ENCODE measurements at regions not wholly inside any gene's neighbourhood (a gene's known extent, or its start where the extent isn't known, plus 50 kb on each side); places are given as distances from the start of the nearest gene placed in this dataset.

DNA sequence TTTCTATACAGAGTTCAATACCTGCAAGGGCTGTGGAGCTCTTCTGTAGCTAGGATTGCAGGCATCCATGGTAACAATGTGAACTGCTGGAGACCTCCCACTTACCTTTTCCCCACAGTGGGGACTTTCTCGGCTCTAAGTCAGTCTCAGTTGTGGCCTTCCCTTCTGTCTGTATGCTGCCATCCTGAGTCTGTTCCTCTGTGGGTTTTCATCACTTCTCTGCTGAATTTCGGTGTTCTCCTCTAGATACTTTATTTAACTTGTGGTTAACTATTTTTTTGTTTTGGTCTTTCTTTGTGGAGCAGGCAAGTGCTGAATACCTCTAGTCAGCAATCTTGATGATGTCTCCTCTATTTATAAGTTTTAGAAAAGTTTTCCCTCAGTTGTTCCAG is 647.2 kb upstream of the CDH2 start:
- TF ChIP-seq, protein P1, sequence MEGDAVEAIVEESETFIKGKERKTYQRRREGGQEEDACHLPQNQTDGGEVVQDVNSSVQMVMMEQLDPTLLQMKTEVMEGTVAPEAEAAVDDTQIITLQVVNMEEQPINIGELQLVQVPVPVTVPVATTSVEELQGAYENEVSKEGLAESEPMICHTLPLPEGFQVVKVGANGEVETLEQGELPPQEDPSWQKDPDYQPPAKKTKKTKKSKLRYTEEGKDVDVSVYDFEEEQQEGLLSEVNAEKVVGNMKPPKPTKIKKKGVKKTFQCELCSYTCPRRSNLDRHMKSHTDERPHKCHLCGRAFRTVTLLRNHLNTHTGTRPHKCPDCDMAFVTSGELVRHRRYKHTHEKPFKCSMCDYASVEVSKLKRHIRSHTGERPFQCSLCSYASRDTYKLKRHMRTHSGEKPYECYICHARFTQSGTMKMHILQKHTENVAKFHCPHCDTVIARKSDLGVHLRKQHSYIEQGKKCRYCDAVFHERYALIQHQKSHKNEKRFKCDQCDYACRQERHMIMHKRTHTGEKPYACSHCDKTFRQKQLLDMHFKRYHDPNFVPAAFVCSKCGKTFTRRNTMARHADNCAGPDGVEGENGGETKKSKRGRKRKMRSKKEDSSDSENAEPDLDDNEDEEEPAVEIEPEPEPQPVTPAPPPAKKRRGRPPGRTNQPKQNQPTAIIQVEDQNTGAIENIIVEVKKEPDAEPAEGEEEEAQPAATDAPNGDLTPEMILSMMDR (IDR thresholded peaks at IDR 0.05; ENCODE audit: poor library complexity), result no peak
- TF ChIP-seq EZH2 (IDR thresholded peaks at IDR 0.05; ENCODE audit: borderline replicate concordance), result no peak
- no peak for TF ChIP-seq EZH2phosphoT487 (IDR thresholded peaks at IDR 0.05; ENCODE audit: low read depth, severe bottlenecking, unreplicated experiment)

Data from hepatocyte (in vitro differentiated cells).